ENCODE measurements at regions not wholly inside any gene's neighbourhood (a gene's known extent, or its start where the extent isn't known, plus 50 kb on each side); places are given as distances from the start of the nearest gene placed in this dataset.

GRCh38 chr4:92182006-92182735 lies 121.6 kb upstream of the GRID2 start:
- Mint-ChIP-seq H3K27ac (no peak overlapping the region), H3K9me3 (peaks cover 17 to 20% (median 18%) of the 10 kb centered on the region in 3 donors), H3K36me3 (no peaks in the 10 kb centered on the region), H3K4me1 (no peaks in the 10 kb centered on the region), H3K4me3 (no peak overlapping the region), H3K27me3 (no peaks in the 10 kb centered on the region)
- no peak overlapping the region for H3K4me3 ChIP-seq (ENCODE audit: control insufficient read depth in 1 of 2, extremely low read depth in 1 of 2, low read length in 1 of 2)
- H3K36me3 ChIP-seq (ENCODE audit: control insufficient read depth in 2 of 2, extremely low read depth in 1 of 2, insufficient read depth in 1 of 2, low read length in 1 of 2): no peaks in the 10 kb centered on the region
- no peaks in the 10 kb centered on the region for H3K27me3 ChIP-seq (replicated peaks in 1 of 2; ENCODE audit: control insufficient read depth in 2 of 2, extremely low read depth in 1 of 2, insufficient read depth in 2 of 2, low read length in 1 of 2)
- ATAC-seq (replicated peaks in 1 of 4): no peak
- ChIA-PET POLR2A (interaction anchor here in 1 of 2 donors (0.5 kb wide), 1 partner anchor 18 kb away, joined by 3 read pairs; no protein-coding TSS in a partner anchor), CTCF (no interaction called here)
- no peak overlapping the region for H3K27ac ChIP-seq (ENCODE audit: low read length)
- no peak for DNase-seq
- 93% methylated on average over 36 of the region's 36 CpGs for WGBS (ENCODE audit: insufficient coverage)
- no peaks in the 10 kb centered on the region for H3K9me3 ChIP-seq
- no peaks in the 10 kb centered on the region for H3K4me1 ChIP-seq (ENCODE audit: control insufficient read depth in 1 of 2, extremely low read depth in 1 of 2, insufficient read depth in 2 of 2, low read length in 2 of 2)

- peaks cover 17 to 20% (median 18%) of the 10 kb centered on the region in 3 donors for H3K9me3 Mint-ChIP-seq
- no peaks in the 10 kb centered on the region for H3K27me3 ChIP-seq (replicated peaks in 1 of 2; ENCODE audit: control insufficient read depth in 2 of 2, extremely low read depth in 1 of 2, insufficient read depth in 2 of 2, low read length in 1 of 2)
- no peaks in the 10 kb centered on the region for H3K9me3 ChIP-seq
- no peaks in the 10 kb centered on the region for H3K36me3 Mint-ChIP-seq
- no peak overlapping the region for H3K4me3 Mint-ChIP-seq
- no peaks in the 10 kb centered on the region for H3K4me1 ChIP-seq (ENCODE audit: control insufficient read depth in 1 of 2, extremely low read depth in 1 of 2, insufficient read depth in 2 of 2, low read length in 2 of 2)
- H3K4me1 Mint-ChIP-seq: no peaks in the 10 kb centered on the region
- ChIA-PET CTCF (no interaction called here), POLR2A (no interaction called here)
- no peak overlapping the region for H3K27ac Mint-ChIP-seq
- H3K36me3 ChIP-seq (ENCODE audit: control insufficient read depth in 2 of 2, extremely low read depth in 1 of 2, insufficient read depth in 1 of 2, low read length in 1 of 2): no peaks in the 10 kb centered on the region
- DNase-seq: no peak
- H3K27ac ChIP-seq (ENCODE audit: low read length): no peak overlapping the region
- no peak for ATAC-seq (replicated peaks in 1 of 4)
- WGBS (ENCODE audit: insufficient coverage): 94% methylated on average over 24 of the region's 33 CpGs
- H3K27me3 Mint-ChIP-seq: no peaks in the 10 kb centered on the region
- no peak overlapping the region for H3K4me3 ChIP-seq (ENCODE audit: control insufficient read depth in 1 of 2, extremely low read depth in 1 of 2, low read length in 1 of 2)
Measured at GRCh38 chr4:92182736-92183407, 120.9 kb upstream of the GRID2 start.

- Mint-ChIP-seq H3K36me3 (no peaks in the 10 kb centered on the region), H3K4me1 (no peaks in the 10 kb centered on the region), H3K27ac (no peak overlapping the region), H3K4me3 (no peak overlapping the region), H3K27me3 (no peaks in the 10 kb centered on the region), H3K9me3 (peaks cover 17 to 22% (median 18%) of the 10 kb centered on the region in 3 donors)
- Histone ChIP-seq H3K9me3 (no peaks in the 10 kb centered on the region), H3K4me3 (ENCODE audit: control insufficient read depth in 1 of 2, extremely low read depth in 1 of 2, low read length in 1 of 2) (no peak overlapping the region), H3K27ac (ENCODE audit: low read length) (no peak overlapping the region), H3K4me1 (ENCODE audit: control insufficient read depth in 1 of 2, extremely low read depth in 1 of 2, insufficient read depth in 2 of 2, low read length in 2 of 2) (no peaks in the 10 kb centered on the region), H3K36me3 (ENCODE audit: control insufficient read depth in 2 of 2, extremely low read depth in 1 of 2, insufficient read depth in 1 of 2, low read length in 1 of 2) (no peaks in the 10 kb centered on the region), H3K27me3 (replicated peaks in 1 of 2; ENCODE audit: control insufficient read depth in 2 of 2, extremely low read depth in 1 of 2, insufficient read depth in 2 of 2, low read length in 1 of 2) (no peaks in the 10 kb centered on the region)
- ATAC-seq (replicated peaks in 1 of 4) (no peak), DNase-seq (no peak)
- ChIA-PET POLR2A (no interaction called here), CTCF (no interaction called here)
- no CpG with 5 or more reads among the region's 13 CpGs for WGBS (ENCODE audit: insufficient coverage)
Measured at GRCh38 chr4:92183825-92184224, 119.9 kb upstream of the GRID2 start.

- CTCF ChIA-PET: no interaction called here
- Mint-ChIP-seq H3K9me3 (peaks cover 14 to 17% (median 15%) of the 10 kb centered on the region in 3 donors), H3K36me3 (no peaks in the 10 kb centered on the region), H3K4me3 (no peak overlapping the region), H3K27ac (no peak overlapping the region), H3K27me3 (no peaks in the 10 kb centered on the region), H3K4me1 (no peaks in the 10 kb centered on the region)
- DNase-seq (no peak), ATAC-seq (replicated peaks in 1 of 4) (no peak)
- Histone ChIP-seq H3K4me3 (ENCODE audit: control insufficient read depth in 1 of 2, extremely low read depth in 1 of 2, low read length in 1 of 2) (no peak overlapping the region), H3K27me3 (replicated peaks in 1 of 2; ENCODE audit: control insufficient read depth in 2 of 2, extremely low read depth in 1 of 2, insufficient read depth in 2 of 2, low read length in 1 of 2) (no peaks in the 10 kb centered on the region), H3K9me3 (no peaks in the 10 kb centered on the region), H3K36me3 (ENCODE audit: control insufficient read depth in 2 of 2, extremely low read depth in 1 of 2, insufficient read depth in 1 of 2, low read length in 1 of 2) (no peaks in the 10 kb centered on the region), H3K4me1 (ENCODE audit: control insufficient read depth in 1 of 2, extremely low read depth in 1 of 2, insufficient read depth in 2 of 2, low read length in 2 of 2) (no peaks in the 10 kb centered on the region), H3K27ac (ENCODE audit: low read length) (no peak overlapping the region)
- no CpG with 5 or more reads among the region's 2 CpGs for WGBS (ENCODE audit: insufficient coverage)
- POLR2A ChIA-PET: no interaction called here
Measured at GRCh38 chr4:92184566-92184965, 119.2 kb upstream of the GRID2 start.

- no peak overlapping the region for H3K4me3 ChIP-seq (ENCODE audit: control insufficient read depth in 1 of 2, extremely low read depth in 1 of 2, low read length in 1 of 2)
- H3K36me3 ChIP-seq (ENCODE audit: control insufficient read depth in 2 of 2, extremely low read depth in 1 of 2, insufficient read depth in 1 of 2, low read length in 1 of 2): no peaks in the 10 kb centered on the region
- no peaks in the 10 kb centered on the region for H3K36me3 Mint-ChIP-seq
- H3K27ac Mint-ChIP-seq: no peak overlapping the region
- DNase-seq (no peak), ATAC-seq (replicated peaks in 1 of 4) (no peak)
- no peaks in the 10 kb centered on the region for H3K4me1 ChIP-seq (ENCODE audit: control insufficient read depth in 1 of 2, extremely low read depth in 1 of 2, insufficient read depth in 2 of 2, low read length in 2 of 2)
- no peak overlapping the region for H3K4me3 Mint-ChIP-seq
- CTCF ChIA-PET: no interaction called here
- H3K4me1 Mint-ChIP-seq: no peaks in the 10 kb centered on the region
- no peaks in the 10 kb centered on the region for H3K9me3 ChIP-seq
- H3K9me3 Mint-ChIP-seq: peaks cover 12 to 18% (median 17%) of the 10 kb centered on the region in 3 donors
- H3K27ac ChIP-seq (ENCODE audit: low read length): no peak overlapping the region
- H3K27me3 Mint-ChIP-seq: no peaks in the 10 kb centered on the region
- no CpG with 5 or more reads among the region's 2 CpGs for WGBS (ENCODE audit: insufficient coverage)
- POLR2A ChIA-PET: no interaction called here
- H3K27me3 ChIP-seq (replicated peaks in 1 of 2; ENCODE audit: control insufficient read depth in 2 of 2, extremely low read depth in 1 of 2, insufficient read depth in 2 of 2, low read length in 1 of 2): no peaks in the 10 kb centered on the region
Measured at GRCh38 chr4:92186239-92186638, 117.5 kb upstream of the GRID2 start.

- Mint-ChIP-seq H3K36me3 (no peaks in the 10 kb centered on the region), H3K27me3 (no peaks in the 10 kb centered on the region), H3K4me3 (no peak overlapping the region), H3K4me1 (no peaks in the 10 kb centered on the region), H3K9me3 (peaks cover 4 to 9% (median 6%) of the 10 kb centered on the region in 3 donors), H3K27ac (no peak overlapping the region)
- ATAC-seq (replicated peaks in 1 of 4): no peak
- ChIA-PET CTCF (no interaction called here), POLR2A (no interaction called here)
- Histone ChIP-seq H3K4me3 (ENCODE audit: control insufficient read depth in 1 of 2, extremely low read depth in 1 of 2, low read length in 1 of 2) (no peak overlapping the region), H3K27ac (ENCODE audit: low read length) (no peak overlapping the region), H3K27me3 (replicated peaks in 1 of 2; ENCODE audit: control insufficient read depth in 2 of 2, extremely low read depth in 1 of 2, insufficient read depth in 2 of 2, low read length in 1 of 2) (no peaks in the 10 kb centered on the region), H3K36me3 (ENCODE audit: control insufficient read depth in 2 of 2, extremely low read depth in 1 of 2, insufficient read depth in 1 of 2, low read length in 1 of 2) (no peaks in the 10 kb centered on the region), H3K9me3 (no peaks in the 10 kb centered on the region), H3K4me1 (ENCODE audit: control insufficient read depth in 1 of 2, extremely low read depth in 1 of 2, insufficient read depth in 2 of 2, low read length in 2 of 2) (no peaks in the 10 kb centered on the region)
- DNase-seq: no peak
Measured at GRCh38 chr4:92189146-92189545, 114.6 kb upstream of the GRID2 start.

Data from T-cell (primary cell).